Stimulated activated CD8-positive, alpha-beta memory T cell treated with anti-CD3 and anti-CD28 coated beads, Interleukin-12 subunit alpha, Interleukin-12 subunit beta, amount 100 ng/mL, for 1 hour (primary cell): ENCODE measurements at regions not wholly inside any gene's neighbourhood (a gene's known extent, or its start where the extent isn't known, plus 50 kb on each side); places are given as distances from the start of the nearest gene placed in this dataset.

Experiments
- DNase-seq: peaks from one replicate; pipeline ENCODE4 v3.0.0-alpha.2; 2020; ENCODE audit warnings: low read depth

DNA sequence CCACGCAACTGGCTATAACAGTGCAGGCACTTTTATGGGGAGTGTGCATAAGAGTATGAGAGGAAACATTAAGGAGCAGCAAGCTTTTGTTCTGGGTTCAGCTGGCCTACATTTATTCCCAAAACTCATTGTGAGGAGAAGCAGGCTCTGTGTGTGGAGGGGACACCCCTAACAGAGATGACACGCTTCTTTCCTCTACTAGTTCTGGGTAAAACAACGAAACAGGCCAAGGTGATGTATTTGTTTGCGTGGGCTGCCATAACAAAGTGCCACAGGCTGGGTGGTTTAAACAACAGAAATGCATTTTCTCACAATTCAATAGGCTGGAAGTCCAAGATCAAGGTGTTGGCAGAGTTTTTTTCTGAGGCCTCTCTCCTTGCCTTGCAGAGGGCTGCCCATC, 488.6 kb downstream of the MID1IP1 start:
- DNase-seq: no peak

DNA sequence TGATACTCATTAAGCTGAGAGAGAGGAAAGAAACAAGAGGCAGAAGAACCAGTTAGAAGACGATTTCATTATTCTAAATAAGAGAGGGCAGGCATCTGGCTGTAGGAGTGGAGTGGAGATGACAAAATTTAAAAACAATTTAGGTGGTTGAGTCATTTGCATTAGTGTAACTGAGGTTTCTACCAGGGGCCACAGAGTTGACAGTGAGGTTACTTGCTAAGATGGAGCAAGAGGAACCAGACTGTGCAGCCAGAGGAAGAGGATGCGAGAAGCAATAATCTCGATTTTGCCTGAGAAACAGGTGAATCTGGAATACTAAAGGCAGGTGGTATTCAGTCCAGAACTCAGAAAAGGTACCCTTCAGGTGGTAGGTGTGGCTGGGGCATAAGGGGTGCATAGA, 491.9 kb downstream of the MID1IP1 start:
- DNase-seq: no peak

DNA sequence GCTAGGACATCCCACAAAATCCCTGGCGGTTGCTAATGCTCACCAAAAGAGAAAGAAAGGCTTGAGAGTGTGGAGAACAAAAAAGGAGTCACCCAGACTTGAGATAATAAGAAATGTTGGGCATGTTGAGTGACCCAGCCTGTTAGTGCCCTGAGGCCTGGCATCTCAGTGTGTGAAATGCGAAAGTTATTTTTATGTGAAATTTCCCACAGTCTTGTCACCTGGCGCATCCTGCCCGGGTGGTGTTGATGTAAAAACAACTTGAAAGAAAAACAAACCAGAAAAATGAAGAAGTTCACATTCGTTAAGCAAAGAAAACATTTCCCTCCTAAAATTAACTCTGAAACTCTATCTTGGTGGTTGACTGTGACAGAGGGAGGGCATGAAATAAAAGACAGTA, 495.2 kb downstream of the MID1IP1 start:
- no peak for DNase-seq

DNA sequence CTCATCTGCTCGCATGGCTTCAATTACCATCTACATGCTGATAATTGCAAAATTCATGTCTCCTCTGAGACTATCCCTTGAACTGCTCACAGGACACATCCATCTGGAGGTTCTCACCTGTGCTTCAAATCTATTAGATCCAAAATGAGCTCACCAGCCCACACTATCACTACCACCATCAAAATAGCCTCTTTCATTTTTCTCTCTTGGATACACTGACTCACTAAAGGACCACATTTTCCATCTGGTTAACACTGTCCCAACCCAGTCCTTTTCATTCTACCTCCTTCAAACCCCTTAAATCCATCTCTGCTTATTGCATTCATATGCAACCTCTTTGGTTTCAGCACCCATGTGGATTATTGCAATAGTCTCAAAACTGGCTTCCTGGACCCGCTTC, 497.6 kb downstream of the MID1IP1 start:
- DNase-seq: no peak

DNA sequence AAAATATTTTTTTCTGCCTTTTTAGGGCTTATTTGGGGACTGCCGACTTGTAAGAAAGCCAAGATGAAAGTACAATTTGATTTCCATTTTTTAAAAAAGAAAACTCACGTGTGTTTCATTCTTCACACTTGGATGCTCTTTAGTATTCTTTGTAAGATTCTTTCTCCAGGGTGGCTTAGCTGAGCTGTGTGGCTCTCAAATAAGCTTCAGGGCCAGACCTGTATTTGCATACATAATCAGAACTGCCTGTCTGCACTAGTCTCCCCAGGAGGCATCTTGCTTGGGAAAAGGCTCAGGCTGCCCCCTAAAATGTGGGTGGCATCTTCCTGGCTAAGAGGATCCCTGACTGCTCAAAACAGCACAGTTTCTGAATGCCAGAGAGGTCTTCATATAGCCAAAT, 498.4 kb downstream of the MID1IP1 start:
- DNase-seq: no peak

DNA sequence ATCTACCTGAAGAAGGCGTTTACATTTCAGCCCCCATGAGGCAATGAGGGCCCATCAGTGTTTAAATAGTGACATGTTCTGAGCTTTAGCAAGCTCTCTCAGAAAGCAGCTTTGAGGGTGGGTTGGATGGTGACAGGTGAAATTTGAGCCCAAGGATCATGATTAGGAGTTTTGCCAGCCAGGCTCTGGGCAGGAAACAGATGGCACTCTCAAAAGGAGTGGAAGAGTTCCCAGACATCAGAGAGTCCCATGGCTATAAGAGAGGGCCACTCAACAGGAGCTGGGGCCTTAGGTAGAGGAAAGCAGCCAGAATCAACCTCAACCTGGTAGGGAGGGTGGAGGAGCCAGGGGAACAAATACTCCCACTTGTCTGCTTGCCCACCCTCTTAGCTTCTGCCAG, 499.8 kb downstream of the MID1IP1 start:
- DNase-seq: no peak

DNA sequence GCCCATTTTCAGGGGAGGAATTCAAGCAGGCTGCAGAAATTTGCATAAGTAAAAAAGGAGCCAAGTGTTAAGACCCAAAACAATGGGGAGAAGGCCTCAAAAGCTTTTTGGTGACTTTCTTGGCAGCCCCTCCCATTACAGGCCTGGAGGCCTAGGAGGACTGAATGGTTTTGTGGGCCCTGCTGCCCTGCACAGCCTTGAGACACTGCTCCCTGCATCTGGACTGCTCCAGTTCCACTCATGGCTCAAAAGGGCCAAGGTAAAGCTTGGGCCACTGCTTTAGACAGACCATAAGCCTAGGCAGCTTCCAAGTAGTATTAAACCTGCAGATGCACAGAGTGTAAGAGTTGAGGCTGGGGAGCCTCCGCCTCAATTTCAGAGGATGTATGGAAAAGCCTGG, 501.6 kb downstream of the MID1IP1 start:
- no peak for DNase-seq

DNA sequence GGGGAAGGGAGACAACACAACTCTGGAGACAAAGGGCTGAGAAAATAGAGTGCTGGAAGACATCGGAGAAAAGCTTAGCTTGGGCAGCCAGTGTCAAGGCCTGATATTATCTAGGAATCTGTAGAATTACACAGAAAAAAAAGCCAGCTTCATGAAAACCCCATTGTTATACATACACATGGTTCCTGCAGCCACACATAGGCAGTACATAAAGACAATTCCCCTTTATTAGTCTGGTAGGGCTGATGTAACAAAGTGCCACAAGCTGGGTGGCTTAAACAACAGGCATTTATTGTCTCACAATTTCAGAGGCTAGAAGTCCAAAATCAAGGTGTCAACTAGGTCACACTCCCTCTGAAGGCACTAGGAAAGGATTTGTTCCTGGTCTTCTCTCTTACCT, 503.5 kb downstream of the MID1IP1 start:
- no peak for DNase-seq

DNA sequence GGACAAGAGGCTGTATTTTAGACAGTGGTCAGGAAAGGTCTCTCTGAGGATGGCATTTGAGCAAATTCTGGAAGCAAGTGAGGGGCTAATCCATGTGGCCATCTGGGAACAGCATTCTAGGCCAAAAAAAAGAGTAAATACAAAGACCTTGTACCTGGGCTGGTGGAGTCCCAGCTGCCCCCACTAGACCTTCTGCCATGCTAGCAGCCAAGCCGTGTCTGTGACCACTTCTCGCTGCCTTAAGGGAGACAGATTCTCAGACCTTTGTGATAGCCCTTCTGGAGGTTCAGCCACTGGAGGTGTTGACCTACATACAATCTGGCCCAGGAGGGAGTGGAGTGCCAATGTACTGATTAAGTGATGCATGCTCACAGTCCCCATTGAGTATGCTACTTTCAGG, 506.2 kb downstream of the MID1IP1 start:
- no peak for DNase-seq

DNA sequence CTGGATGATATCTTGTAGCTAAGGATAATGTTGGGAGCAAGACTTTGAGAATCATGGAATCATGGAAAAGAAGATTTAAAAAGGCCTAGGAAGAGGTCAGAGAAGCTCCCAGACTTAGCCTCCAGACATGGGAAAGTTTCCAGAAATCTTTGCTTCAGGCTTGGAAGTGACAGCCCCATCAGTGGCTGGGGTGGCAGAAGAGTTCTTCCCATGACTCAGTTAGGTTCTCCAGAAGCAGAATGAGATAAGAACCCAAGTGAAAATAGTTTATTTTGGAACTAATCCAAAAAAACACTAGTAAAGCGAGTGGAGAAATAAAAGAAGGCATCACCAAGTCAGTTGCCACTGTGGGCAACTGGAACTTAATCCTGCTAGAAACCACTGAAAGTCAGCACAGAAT, 506.9 kb downstream of the MID1IP1 start:
- no peak for DNase-seq

DNA sequence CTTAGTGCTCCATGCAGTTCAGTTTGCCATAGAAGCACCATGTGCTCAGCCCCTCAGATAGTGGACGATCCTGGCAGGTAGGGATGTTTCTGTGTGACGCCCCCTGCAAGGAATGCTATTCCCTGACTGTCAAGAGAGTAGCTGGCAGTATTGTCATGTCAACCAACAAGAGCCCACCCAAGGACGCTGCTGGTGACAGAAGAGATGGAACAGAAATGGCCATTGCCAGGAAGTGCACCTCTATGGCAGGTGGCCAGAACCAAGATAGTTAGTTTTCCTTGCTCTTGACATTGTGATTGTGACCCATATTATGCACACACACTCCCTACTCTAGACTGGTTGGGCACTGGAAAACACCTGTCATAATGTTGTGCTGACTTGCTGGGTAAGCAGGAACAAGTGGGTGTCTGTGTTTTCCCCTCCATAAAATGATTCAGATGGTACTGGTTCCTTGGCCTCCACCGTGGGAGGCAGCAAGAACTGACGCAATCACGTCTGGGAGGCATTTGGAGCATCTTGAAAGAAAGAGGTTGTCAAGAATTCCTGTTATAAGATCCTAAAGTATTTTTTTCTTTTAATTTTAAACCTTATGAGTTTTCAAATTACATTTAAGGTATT, 507.9 kb downstream of the MID1IP1 start:
- no peak for DNase-seq

DNA sequence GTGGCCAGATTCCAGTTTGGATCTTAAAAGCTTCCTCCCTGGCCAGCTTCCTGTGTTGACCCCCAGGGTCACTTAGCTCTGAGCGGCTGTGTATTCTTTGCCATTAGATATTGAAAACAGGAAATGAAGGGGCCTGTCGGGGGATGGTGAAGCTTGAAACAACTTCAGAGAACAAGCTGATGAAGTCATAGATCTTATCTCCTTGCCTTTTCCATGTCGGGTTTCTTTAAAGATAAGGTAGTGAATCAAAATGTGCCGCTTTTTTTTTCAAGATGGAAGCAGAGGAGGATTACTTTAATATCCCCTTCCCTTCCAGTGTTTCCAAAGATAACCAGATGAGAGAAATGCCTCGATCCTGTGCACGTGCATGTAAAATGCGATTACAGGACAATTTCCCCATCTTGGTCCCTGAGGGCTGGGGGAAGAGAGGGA, 508.5 kb downstream of the MID1IP1 start:
- no peak for DNase-seq

DNA sequence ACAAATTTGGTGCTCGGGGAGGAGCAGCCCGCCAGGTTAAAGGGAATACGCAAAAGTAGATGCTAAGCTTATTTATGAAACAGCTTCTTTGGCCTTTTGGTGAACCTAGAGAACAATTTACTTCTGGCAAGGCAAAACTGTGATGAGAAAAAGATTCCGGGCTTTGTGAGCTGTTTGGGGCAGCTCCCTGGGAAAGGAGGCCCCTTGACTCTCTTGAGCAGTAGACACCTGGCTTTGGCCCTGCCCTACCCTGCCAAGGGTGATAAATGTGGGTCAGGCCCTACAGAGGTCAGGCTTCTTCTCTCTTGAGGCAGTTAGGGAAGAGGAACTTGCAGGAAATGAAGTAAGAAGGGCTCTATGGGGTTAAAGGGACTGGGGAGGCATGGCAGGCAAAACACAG, 509.6 kb downstream of the MID1IP1 start:
- no peak for DNase-seq

DNA sequence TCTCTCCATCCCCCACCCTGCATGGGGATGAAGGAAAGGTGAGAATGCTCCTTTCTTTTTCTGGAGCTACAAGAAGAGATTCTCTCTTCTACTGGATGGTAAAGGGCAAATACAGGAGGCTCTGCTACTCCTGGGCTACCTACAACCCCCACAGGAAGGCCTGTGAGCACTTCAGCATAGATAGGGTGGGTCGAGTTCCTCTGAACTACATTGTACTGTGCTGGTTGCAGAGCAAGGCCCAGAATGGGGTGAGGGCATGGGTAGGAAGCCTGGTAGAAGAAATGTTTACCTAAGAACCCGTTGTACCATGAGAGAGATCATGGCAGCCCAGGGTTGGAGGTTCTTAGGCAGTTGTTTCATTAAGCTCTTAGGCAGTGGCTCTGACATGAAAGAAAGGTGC, 510.4 kb downstream of the MID1IP1 start:
- no peak for DNase-seq

DNA sequence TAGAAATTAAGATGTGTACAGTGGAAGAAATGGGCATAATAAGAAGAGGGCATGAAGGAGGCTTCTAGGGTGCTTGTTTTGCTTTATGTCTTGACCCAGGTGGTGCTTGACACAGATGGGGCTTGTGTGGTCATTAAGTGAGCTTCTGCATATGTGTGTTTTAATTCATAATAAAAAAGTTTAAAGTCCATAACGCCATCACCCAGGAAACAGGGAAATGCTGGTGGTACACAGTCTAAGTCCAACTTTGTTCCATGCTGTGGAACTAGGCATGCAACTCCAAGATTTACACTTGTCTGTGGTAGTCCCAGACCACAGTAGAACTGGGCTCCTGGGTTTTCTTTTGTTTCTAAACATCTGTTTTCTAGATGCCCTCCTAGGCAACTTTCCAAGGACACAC, 511.9 kb downstream of the MID1IP1 start:
- DNase-seq: no peak

DNA sequence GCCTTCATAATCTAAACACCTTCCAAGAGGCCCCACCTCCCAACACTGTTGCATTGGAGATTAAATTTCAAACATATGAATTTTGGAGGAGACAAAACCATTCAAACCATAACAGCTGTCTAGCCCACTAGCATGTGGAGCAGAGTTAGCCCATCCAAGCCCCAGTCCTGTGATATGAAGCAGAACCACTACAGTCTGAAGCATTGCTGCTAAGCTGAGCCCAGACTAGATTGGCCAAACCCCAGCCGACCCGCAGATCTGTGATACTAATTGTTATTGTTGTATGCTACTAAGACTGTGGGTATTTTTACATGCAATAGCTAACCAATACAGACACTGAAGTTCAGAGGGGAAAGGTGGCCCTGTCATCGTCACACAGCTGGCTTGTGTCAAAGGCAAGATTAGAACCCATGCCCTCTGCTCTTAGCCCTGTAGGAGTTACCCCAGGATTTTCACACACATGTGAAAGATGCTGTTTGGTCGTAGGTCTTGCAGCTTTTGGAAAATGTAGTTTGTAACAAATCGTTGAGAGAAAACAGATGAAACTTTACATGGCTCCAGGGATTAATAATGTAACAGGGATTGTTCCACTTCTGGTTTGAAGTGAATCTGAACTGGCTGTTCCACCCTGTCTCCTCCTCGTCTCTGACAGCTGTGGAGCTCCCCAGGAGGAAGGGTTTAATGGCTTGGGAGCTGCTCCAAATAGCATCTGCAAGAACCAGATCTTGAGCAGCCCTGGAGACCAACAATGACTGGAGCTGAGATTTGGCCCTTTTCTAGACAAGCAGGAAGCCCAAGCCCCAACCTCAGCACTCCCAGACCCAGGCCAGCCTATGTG, 517.5 kb downstream of the MID1IP1 start:
- no peak for DNase-seq

DNA sequence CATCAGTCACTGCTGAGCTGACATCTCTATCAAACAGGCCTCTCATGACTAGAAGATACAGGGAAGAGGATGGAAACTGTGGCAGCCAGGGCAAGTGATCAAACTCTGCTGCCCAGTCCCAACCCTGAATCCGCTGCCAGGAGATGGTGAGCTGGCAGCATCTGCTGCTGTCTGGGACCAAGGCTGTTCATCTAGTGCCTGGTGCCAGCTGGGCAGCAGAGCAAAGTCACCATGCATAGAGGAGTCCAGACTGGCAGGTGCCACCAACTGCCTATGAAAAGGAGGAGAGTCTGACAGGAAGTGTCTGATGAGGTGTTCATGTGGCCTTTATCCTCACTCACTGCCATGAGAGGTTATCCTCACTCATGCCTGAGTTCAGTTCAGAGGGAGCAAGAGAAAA, 518.9 kb downstream of the MID1IP1 start:
- no peak for DNase-seq

DNA sequence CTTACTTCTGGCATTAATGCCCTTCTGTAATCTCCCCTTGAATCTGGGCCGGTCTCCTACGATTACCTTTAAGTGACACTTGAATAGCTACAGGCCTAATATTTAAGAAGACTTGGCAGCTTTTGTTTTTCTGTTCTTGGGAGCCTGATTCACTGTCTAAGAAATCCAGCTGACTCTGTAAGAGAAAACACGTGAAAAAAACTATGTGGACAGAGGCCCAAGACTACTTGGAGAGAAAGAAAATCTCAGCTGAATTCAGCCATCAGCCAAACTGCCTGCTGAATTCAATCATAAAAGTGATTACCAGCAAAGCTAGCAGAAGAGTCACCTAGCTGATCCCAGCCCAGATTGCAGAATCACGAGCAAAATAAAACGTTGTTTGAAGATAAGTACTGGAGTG, 521.2 kb downstream of the MID1IP1 start:
- no peak for DNase-seq

DNA sequence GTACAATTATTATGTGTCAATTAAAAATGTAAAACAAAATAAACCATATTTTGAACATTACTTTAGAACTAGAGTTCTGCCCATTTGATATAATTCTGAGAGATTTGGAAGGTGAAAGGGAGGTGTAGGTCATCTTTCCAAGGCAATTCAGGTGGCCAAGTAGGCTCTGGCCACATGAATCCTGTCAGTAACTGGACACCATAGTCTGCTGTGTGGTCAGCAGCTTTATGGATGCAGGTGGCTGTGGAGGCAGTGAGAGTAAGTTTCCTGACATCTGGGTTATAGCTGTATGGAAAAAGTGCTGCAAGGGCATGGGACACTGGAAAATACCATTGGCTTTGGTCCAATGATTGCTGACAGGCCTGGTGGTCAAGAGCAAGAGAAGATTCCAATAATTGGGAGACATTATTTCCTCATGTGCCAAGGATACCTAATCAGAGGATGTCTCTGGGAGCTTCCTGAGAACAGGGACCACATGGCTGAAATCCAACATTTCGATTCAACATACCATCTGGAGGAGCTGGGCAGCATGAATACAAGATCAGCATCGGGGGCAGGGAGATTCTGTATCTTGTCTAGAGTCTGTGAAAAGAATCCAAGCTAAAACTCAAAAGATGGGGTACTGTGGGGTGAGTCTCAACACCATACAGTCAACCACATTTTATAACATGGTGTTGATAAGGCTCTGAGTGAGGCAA, 523.1 kb downstream of the MID1IP1 start:
- no peak for DNase-seq

DNA sequence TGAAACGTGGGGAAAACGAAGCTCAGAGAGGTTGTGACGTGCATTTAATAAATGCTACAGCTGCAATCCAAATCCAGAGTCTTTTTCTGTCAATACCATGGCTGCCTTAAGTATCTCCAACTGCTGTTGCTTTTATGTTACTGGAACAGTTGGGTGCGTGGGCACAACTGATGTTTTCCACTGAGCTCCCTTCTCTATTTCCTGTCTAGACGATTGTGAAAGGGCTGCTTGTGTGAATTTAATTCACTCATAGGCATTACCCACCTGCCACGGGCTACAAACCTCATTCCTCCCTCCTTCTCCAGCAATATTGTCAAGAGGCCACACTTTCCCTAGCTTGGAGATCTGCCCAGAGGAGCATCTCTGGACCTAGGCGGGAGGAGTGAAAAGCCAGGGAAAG, 526.0 kb downstream of the MID1IP1 start:
- DNase-seq: no peak

DNA sequence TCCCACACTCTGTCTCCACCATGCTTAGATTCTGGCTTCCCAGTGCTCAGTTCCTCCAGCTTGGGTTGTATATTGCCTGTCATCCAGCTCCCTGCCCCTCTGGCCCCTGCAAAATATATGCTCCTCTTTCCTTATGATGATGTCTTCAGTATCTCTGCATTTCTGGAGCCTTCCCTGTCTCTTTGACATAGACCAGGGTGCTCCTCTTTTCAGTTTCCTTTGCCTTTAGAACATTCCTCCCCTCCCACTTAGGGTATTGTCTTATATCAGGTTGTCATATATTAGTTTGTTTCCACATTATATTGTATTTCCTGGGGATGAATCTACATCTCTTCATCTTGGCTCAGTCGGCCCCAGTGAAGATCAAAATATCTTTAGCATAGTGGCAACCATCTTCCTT, 526.4 kb downstream of the MID1IP1 start:
- no peak for DNase-seq

DNA sequence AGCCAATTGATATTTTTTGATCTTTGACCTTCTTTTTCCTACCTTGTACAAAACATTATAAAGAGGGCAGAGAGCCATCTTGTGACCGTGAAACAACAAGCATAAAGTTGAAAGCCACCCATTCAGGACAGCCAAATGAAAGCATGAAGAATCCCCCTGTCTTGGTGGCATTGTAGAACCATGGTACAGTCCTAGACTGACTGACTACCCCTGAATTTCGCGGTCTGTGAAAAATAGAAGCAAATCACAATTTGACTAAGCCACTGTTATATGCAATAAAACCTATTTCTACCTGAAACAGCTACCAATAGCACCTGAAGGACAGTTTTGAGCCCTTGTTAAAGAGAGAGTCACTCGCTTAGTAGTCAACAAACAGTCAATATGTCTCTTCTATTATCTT, 527.4 kb downstream of the MID1IP1 start:
- DNase-seq: no peak

DNA sequence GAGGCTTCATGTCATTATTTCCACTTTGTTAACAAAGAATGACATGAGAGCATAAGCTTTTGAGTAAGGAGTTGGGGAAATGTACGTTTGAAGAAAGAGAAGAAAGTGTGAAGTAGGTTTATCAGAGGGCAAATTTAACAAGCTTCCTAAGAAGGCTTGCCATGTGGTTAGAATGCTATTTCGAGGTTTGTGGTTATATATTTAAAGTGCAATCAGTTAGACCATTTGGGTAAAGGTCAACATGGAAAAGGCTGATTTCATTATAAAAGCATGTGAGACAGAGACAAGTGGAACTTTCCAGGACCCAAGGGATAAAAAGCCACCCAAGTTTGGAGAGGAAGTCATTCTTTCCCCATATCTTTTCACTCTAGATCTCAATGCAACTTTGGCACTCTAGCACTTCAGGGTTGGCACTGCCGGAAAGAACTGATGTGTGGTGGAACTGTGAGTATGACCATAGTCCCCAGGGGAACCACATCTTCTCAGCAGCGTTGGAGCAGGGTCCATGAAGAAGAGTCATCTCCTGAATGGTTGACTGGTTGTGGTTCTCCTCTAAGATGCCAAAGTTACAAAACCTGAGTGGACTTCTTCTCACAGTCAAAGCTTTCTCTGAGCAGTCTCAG, 529.9 kb downstream of the MID1IP1 start:
- no peak for DNase-seq
